NCI-H2107 treated with DMSO at 0.1 percent for 48 hours (cell line): ENCODE measurements at regions not wholly inside any gene's neighbourhood (a gene's known extent, or its start where the extent isn't known, plus 50 kb on each side); places are given as distances from the start of the nearest gene placed in this dataset.
"Not testable (repeated sequence)": the region's sequence is repeated elsewhere in the genome, so short reads cannot be mapped to it uniquely, and the experiment has no call there.

Experiments used
- DNase-seq: peaks from one replicate; lab custom pipeline; 2025; ENCODE audit not compliant: unreplicated experiment; lab: John Stamatoyannopoulos, UW

DNA sequence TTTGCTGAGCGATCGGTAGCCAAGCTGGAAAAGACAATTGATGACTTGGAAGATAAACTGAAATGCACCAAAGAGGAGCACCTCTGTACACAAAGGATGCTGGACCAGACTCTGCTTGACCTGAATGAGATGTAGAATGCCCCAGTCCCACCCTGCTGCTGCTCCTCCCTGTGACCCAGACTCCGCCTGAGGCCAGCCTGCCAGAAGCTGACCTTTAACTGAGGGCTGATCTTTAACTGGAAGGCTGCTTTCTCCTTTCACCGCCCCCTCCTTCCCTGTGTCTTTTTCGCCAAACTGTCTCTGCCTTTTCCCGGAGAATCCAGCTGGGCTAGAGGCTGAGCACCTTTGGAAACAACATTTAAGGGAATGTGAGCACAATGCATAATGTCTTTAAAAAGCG lies 109.0 kb upstream of the TOX3 start:
- DNase-seq, result not testable (repeated sequence)

DNA sequence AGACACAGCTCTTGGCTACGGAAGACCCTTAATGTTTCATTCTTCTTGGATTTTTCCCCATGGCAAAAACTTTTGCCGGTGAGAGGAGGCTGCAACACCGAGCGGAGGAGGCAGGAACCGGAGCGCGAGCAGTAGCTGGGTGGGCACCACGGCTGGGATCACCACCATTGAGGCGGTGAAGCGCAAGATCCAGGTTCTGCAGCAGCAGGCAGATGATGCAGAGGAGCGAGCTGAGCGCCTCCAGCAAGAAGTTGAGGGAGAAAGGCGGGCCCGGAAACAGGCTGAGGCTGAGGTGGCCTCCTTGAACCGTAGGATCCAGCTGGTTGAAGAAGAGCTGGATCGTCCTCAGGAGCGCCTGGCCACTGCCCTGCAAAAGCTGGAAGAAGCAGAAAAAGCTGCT lies 108.2 kb upstream of the TOX3 start:
- not testable (repeated sequence) for DNase-seq

DNA sequence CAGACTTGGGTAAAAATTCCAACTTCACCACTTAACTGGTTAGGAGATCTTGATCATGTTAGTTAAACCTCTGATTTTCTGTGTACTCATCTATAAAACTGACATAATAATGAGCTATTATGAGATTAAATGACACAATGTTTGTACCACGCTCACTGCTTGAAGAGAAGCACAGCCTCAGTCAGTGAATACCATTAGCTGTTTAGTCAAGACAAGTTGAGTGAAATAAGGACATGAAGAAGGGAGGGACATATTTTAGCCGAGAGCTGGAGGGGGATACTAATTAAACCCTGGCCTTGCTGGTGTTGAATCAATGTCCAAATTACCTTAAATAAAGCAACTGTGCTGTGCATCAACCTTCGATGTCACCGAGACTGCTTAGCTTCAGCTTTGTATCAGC lies 105.1 kb upstream of the TOX3 start:
- no peak for DNase-seq

DNA sequence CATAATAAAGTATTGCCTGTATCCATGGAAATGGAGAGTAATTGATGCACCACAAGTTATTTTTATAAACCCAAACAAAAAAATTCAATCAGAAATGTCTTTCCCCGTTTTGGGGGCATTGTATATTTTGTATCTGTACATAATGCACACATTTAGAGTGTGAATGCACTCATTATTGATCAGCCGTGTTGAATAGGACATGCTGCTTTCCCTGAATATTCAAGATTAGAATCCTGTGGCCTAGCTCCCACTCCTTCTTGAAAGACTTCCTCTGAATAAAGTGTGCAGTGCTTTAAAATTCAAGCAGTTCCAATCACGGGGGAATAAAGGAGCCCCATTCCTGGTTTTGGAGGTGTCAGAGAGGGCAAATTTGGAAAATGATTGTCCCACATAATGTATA lies 103.8 kb upstream of the TOX3 start:
- no peak for DNase-seq

DNA sequence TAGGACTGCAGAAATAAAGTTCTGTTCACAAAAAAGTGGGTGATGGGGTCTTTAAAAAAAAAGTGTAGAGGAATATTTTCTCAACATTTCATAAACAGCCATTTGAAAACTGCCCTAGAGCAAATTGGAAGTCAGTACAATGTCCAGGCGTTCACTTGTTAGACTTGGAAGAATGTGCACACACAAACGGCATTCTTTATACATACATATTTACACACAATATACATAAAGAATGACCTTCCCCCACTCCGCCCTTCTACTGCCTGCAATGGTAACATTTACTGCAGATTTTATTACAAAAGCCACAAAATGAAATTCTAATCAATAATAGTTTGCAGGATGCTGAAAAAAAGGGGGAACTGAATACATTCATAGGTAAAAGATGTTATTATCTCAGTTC lies 103.4 kb upstream of the TOX3 start:
- DNase-seq, result no peak

DNA sequence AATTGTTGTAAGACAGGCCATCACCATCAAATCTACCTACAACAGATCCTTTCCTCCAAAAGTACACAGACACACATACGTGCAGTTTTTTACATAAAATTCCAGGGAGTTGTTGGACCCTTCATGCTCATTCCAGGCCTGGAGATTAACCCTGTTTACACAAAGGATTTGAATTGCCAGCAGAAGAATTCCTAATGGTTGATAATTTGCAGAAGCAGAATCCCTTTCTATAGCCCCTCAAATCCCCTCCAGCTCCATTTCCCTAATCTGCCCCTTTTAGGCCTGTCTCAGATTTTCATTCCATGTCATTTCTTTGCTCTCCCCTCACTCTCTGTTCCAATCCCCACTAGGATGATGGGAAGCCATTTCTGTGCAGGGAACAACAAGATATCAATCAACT lies 102.9 kb upstream of the TOX3 start:
- no peak for DNase-seq

DNA sequence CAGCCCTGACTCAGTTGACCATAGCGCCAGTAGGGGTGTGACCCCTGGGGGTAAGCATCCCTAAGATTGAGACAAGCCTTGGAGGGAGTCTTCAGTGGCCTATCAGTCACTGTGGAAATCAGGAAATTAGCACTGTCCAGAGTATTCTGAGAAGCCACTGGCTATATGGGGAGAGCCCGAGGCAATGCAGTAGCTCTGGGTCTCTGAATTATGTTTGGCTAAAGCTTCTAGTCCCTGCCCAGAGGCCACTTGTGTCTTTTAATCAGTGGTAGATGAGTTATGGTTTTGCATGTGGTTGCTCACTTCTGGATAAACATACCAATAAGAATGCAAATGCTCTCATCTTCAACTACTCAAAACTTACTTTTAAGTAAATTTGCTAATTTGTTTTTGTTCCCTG lies 100.6 kb upstream of the TOX3 start:
- DNase-seq, result no peak

DNA sequence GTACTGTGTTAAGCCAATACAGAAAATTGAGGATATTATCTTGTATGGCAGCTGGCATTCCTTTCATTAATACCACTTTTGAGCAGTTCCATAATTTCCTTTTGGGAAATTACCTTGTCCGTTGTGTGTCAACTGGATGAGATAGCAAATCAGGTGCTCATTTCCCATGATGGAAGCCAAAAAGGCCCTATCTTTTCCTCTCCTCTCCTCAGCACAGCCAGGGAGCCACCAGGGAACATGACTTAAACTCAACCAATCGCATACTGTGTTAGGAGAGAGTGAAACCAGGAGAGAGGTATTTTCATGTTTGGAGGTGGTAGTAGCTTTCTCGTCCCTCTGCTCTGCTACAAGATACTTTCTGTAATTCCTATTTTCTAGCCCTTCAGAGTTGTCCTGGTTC lies 96.1 kb upstream of the TOX3 start:
- no peak for DNase-seq

DNA sequence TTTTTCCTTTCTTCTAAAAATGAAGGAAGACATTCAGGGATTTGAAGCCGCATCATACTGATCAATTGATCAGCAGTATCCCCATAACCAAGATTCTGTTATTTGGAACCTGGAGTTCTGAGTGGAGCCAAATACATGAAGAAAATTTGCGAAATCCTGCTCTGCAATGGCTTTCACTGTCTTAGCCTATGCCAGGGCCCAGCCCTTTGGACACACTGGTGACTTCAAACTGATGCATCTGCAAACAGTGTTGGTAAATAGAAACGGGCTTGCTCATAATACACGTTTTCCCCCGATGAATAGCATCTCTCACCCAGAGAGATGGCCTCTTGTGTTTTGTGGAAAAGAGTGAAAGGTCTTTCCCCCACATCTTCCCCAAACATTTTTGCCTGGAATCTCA lies 87.6 kb upstream of the TOX3 start:
- DNase-seq, result no peak

DNA sequence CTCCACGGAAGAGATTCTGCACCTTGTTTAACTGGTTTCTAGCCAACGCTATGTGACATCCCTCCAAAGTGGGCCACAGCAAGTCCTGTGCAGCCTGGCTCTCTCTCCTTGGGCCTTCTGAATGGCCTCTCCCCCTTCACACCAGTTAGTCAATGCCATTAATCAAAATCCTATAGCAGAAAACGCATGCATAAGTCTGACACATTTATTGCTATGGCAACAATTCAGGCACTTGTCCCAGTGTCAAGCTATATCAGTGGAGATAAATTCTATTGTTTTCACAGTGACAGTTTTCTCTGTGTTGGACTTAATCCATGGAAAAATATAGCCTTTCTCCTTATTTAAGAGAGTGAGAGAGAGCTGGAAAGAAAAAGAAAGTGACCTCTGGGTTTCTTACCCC lies 87.2 kb upstream of the TOX3 start:
- DNase-seq, result no peak

DNA sequence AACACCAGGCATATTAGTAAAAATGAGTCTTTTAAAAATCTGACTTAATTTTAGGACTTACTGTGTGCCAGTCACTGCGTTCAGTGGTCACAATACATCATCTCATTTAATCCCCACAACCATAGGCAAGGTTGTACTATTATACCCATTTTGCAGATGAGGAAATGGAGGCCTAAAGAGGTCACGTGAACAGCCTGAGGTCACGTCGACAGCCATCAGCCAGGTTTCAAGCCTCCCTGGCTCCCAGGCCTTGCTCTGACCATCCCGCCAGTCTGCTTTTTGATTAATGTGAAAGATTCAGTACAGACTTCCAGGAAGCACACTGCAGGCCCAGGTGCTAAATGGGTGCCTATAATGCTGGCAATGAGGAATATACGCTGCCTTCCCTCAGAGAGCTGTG lies 86.3 kb upstream of the TOX3 start:
- DNase-seq, result no peak

DNA sequence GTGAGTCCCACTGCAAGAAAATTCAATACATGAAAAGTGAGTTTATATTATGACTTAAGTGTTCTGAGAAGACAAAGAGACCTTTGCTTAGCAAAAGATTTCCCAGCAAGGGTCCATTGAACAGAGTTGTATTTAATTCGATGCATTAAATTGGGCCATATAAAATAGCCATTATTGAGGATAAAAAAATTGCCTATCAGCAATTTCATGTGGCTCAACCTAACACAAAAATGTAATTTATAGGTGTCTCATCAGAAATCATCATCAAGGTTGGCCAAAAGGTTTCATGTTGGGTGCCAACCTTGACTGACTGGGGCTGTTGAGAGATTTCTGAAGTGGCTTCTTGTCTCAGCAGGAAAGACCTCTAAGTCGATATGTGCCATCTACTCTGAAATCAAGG lies 84.8 kb upstream of the TOX3 start:
- DNase-seq, result no peak

DNA sequence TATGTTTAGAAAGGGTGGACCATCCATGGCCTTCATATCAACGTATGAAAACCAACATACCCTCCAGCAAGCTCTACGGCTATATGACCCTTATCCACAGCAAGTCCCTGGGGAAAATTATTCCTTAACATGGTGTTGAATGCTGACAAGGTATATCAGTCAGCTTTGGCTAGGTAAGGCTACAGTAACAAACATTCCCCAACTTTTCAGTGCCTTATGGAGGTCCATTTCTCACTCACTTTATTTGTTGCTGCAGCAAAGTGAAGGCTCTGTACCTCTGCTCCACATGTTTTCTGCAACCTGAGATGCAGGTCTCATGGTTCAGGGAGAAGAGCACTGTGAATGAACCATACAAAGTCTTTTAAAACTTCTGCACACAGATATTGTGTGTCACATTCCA lies 83.8 kb upstream of the TOX3 start:
- no peak for DNase-seq

DNA sequence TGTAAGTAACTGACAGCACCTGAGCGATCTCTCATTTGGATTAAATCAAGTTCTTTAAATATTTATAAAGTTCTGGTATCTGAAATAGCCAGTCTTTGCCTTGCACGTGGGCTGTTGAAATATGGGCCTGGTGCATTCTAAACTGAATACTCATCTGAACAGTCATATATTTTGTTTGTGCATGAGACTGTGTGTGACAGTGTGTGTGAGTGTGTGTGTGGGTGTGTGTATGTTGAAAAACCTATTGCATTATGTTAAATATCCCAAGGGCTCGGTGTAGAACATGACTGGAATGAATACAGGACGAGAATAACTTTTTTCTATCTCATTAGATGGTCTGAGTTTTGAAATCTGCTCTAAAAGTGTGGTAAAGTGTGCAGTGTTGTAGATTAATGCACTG lies 82.4 kb upstream of the TOX3 start:
- DNase-seq, result no peak

DNA sequence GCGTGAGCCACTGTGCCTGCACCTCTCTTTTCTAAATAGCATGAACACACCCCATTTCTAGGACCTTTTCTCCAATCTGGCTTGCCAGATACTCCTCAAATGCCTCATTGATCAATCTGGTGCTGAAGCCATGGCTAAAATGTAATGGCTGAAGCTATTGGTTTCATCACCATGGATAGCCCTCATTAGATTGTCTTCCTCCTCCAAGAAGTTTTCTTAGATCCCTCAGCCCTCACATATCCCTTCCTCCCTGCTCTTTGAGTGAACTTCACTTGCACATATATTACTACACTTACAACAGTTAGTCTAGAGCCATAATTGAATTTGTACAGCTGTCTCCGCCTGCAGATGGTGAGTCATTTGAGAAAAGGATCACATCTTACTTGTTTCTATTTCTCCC lies 77.9 kb upstream of the TOX3 start:
- DNase-seq, result no peak

DNA sequence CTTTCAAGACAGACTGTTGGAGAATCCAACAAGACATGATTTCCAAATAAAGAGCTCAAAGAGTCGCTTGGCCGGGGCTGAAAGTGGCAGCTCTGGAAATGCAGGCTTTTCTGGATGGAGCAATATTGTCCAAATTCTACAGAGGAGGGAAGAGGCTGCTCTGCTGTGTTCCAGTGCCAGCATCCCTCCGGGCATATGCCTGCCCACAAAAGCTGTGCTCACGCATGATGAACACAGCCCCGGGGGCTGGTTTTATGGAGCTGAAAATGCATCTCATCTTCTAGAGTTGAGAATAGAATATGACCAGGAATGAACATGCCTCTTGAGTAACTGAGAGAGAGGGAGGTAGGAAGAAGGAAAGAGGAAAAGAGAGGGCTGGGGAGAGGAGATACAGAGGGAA lies 74.7 kb upstream of the TOX3 start:
- DNase-seq, result no peak

DNA sequence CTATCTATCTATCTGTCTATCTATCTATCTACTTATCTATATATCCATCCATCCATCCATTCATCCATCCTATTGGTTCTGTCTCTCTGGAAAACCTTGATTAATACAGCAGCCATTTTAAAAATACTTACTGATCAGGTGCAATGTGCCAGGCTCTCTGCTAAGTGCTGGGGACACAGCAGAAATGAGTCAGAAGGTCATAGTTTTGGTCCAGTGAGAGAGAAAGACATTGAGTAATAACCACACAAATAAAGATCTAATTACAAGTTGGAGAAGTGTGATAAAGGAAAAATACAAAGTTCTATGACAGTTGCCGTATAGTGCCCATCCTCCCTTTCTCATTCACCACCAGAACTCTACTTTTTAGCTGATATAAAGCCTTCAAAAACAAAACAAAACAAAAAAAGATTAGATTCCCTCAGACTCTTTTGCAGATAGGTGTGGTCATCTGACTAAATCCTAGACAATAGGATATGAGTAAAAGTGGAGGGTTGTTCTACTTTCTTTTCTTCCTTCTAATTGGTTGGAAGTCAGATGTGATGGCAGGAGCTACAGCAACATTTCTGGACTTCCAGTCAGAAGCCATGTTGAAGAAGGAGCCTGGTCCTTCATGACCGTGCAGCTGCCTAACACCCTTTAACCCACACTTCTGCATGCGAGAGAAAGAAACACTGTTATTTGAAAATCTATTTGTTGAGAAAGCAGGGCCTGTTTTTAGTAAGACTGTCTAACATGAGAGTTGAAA lies 72.0 kb upstream of the TOX3 start:
- no peak for DNase-seq

DNA sequence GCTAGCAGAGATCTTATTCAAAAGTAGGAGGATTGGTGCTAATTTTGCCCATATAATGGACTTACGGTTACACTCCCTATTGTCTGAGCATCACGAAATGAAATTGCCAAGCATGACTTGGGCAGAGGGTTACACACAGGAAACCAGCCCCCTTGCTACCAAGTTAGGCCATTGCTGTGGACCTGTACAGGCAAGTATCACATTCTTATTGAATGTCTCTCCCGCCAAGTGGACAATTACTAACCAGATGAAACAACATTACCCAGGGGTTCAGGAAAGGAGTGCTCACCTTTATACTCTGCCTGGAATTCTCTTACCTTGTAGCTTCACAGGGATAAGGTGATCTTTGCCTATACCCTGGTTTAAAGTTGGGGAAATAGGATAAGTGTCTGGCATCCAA lies 70.6 kb upstream of the TOX3 start:
- no peak for DNase-seq

DNA sequence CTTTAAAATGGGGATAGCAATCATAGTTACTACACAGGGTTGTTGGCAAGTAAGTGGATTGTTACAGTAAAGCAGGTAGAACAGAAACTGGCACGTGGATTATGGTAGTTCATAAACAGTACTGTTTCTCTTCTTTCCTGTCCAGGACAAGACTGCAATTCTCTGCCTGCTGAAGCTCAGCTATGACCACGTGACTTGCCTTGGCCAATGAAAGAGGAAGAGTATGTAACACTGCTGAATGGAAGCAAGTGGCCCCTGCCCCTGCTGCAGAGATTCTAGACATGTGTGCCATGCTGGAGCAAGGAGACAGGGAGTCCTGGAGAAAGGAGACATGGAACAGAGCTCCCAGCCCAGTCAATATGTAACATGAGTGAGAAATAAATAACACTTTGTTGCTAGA lies 66.6 kb upstream of the TOX3 start:
- no peak for DNase-seq

DNA sequence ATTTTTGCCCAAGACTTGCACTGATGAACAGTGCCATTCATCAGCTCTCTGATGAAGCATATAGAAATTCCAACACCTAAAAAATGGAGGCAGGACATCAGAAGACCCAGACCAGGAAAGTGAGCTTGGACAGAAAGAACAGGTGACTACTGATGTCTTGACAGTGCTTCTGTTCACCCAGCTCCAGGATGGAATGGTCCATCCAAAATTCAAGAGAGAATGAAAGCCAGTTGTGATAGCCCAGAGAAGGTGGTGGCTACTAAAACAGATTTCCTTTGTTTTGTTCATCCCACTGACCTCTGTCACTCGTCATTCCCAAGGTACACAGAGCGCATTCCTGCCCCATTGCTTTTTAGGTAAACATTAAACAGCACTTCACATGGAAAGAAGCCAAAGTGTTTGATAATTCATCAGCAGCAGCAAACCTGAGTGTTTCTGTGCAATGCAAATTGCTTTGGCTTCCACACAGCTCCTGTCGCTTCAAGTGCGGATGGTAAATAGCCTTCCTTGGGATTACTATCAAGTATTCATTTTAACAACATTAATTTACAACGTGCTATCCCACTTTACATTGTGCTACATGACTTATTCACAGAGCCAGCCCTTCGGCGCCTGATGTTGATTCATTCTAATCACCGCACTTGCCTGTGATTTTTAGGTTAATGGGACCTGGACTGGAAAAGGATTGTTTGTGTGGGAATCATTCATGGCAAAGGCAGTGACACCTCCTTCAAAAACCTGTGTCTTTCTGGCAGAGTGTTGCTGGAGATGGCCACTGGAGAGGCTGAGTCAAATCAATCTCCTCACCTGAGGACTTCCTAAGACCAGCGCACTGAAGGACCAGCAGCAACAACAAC lies 65.1 kb upstream of the TOX3 start:
- DNase-seq, result no peak

DNA sequence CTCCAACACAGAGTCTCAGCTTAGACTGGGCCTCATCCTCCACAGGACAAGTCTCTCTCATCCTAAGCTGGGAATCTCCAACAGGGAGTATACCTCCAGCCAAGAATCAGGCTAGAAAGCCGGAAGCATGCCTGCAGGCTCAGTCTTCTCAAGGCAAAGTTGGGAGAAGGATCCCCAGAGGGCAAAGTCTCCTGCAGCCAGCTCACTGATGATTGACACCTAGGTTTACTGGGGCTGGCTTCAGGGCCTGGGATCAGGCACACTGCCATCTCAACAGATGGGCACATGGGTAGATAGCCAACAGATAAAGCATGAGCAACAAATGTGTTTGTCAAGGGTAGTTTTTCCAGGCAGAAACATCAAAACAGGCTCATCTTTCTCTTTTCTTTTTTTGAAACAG lies 56.1 kb upstream of the TOX3 start:
- DNase-seq, result no peak

DNA sequence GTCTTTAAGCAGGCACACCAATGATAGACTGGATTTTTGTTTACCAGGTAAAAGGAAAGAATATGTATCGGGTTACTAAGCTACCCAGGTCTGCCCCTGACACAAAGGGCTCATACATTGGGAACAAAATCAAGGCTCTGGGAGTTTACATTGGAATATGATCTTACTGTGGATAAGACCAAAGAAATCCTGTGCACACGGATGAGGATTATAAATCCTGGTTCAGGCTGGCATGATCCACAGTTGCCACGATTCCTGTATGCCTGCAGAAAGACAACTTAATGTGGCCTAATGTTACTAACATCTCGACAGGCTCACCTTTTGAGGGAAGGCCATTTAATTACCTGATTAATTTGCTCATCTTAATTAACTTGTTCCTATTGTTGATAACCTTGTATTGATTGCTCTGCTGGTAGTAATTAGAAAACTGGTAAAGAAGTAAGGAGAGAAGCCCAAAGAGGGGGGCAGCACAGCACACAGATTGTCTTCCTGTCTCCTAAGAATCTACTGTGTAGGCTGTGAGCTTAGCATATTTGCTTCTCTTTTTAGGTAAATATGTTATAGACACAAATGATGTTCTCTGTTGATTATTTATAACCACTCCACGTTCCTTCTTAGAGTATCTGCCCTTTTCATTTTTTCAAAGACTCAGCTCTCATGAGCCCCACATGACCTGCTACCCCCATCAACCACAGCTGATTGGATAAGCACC lies 51.0 kb upstream of the TOX3 start:
- peak; percentile 97 for DNase-seq
